MM.1S (cell line): ENCODE measurements at regions not wholly inside any gene's neighbourhood (a gene's known extent, or its start where the extent isn't known, plus 50 kb on each side); places are given as distances from the start of the nearest gene placed in this dataset.

ENCODE experiments used
- DNase-seq: peaks from one replicate; pipeline ENCODE4 v3.0.0-alpha.2; 2015
- H2AFZ ChIP-seq: fragments of 300-600 bp; sonication (generic); 2 replicates; pipeline ENCODE4 v1.6.0; 2016; ENCODE audit warnings: antibody characterized with exemption, low read length
- H3F3A ChIP-seq: fragments of 300-600 bp; sonication (generic); 2 replicates; pipeline ENCODE4 v1.6.1; 2016; ENCODE audit warnings: mild to moderate bottlenecking, antibody characterized with exemption, low read length, moderate library complexity, mixed read lengths; ENCODE audit not compliant: insufficient read depth
- H3K27ac ChIP-seq: fragments of 300-600 bp; sonication (generic); 2 replicates; pipeline ENCODE4 v1.5.1; 2016; ENCODE audit warnings: mild to moderate bottlenecking, low read length
- H3K27me3 ChIP-seq: fragments of 300-600 bp; sonication (generic); replicated peaks from 2 replicates; pipeline ENCODE4 v1.6.0; 2016; ENCODE audit warnings: low read length; ENCODE audit not compliant: insufficient read depth
- H3K36me3 ChIP-seq: fragments of 300-600 bp; sonication (generic); replicated peaks from 2 replicates; pipeline ENCODE4 v1.6.1; 2016; ENCODE audit warnings: mild to moderate bottlenecking, low read length, mixed read lengths; ENCODE audit not compliant: insufficient read depth
- H3K4me1 ChIP-seq: fragments of 300-600 bp; sonication (generic); 2 replicates; pipeline ENCODE4 v1.6.1; 2016; ENCODE audit warnings: low read length, mixed read lengths
- H3K4me2 ChIP-seq: fragments of 300-600 bp; sonication (generic); 2 replicates; pipeline ENCODE4 v1.6.0; 2016; ENCODE audit warnings: low read depth, low read length
- H3K4me3 ChIP-seq: fragments of 300-600 bp; sonication (generic); 2 replicates; pipeline ENCODE4 v1.5.1; 2016; ENCODE audit warnings: low read length, mixed read lengths
- H3K79me2 ChIP-seq: fragments of 300-600 bp; sonication (generic); 2 replicates; pipeline ENCODE4 v1.6.1; 2016; ENCODE audit warnings: mixed run types, low read length, mixed read lengths
- H3K9ac ChIP-seq: fragments of 300-600 bp; sonication (generic); 2 replicates; pipeline ENCODE4 v1.6.1; 2016; ENCODE audit warnings: low read length, mixed read lengths
- H3K9me2 ChIP-seq: fragments of 300-600 bp; sonication (generic); replicated peaks from 2 replicates; pipeline ENCODE4 v1.6.1; 2016; ENCODE audit warnings: mild to moderate bottlenecking, low read length, mixed read lengths; ENCODE audit not compliant: insufficient read depth
- H3K9me3 ChIP-seq: fragments of 300-600 bp; sonication (generic); replicated peaks from 2 replicates; pipeline ENCODE4 v1.6.1; 2016; ENCODE audit warnings: mild to moderate bottlenecking, low read length, mixed read lengths; ENCODE audit not compliant: insufficient read depth
- H4K20me1 ChIP-seq: fragments of 300-600 bp; sonication (generic); 2 replicates; pipeline ENCODE4 v1.6.1; 2016; ENCODE audit warnings: mild to moderate bottlenecking, low read length, moderate library complexity, mixed read lengths; ENCODE audit not compliant: insufficient read depth
- CTCF ChIP-seq: fragments of 300-600 bp; sonication (generic); IDR thresholded peaks from 2 replicates; pipeline ENCODE4 v1.5.1; 2016; ENCODE audit warnings: antibody characterized with exemption, low read length, mixed read lengths
- EZH2 ChIP-seq: fragments of 300-600 bp; sonication (generic); optimal IDR thresholded peaks from 2 replicates; pipeline ENCODE3; 2017; ENCODE audit warnings: low read depth, mild to moderate bottlenecking, antibody characterized with exemption, low read length, mixed read lengths
- EZH2phosphoT487 ChIP-seq: fragments of 300-600 bp; sonication (generic); IDR thresholded peaks from 2 replicates; pipeline ENCODE4 v1.6.1; 2018; ENCODE audit warnings: antibody characterized with exemption, low read length

GRCh38 chr15:61410662-61411061, 181.6 kb upstream of the RORA start:
- TF ChIP-seq EZH2phosphoT487, result no peak
- TF ChIP-seq EZH2, result no peak
- TF ChIP-seq CTCF, result no peak
- Histone ChIP-seq H3K9me3 (no peaks in the 10 kb centered on the region), H4K20me1 (no peaks in the 10 kb centered on the region), H3K27ac (no peak overlapping the region), H3K27me3 (no peaks in the 10 kb centered on the region), H3F3A (no peaks in the 10 kb centered on the region), H3K9ac (no peak overlapping the region), H3K36me3 (no peaks in the 10 kb centered on the region), H3K79me2 (no peaks in the 10 kb centered on the region), H3K4me2 (no peak overlapping the region), H3K4me3 (no peak overlapping the region), H2AFZ (no peak overlapping the region), H3K9me2 (no peaks in the 10 kb centered on the region), H3K4me1 (no peaks in the 10 kb centered on the region; the same call in 1 of the 2 replicates)
- no peak for DNase-seq

- H3K27ac ChIP-seq, result no peak overlapping the region
- no peak overlapping the region for H3K4me2 ChIP-seq
- no peak for TF ChIP-seq EZH2
- TF ChIP-seq EZH2phosphoT487, result no peak
- TF ChIP-seq CTCF, result no peak
- no peaks in the 10 kb centered on the region for H3K9me2 ChIP-seq
- no peak overlapping the region for H2AFZ ChIP-seq
- H3K27me3 ChIP-seq, result no peaks in the 10 kb centered on the region
- DNase-seq, result peak; percentile 46
- no peak overlapping the region for H3K9ac ChIP-seq
- H3K4me3 ChIP-seq, result no peak overlapping the region
- no peaks in the 10 kb centered on the region for H4K20me1 ChIP-seq
- H3K36me3 ChIP-seq, result no peaks in the 10 kb centered on the region
- no peaks in the 10 kb centered on the region for H3F3A ChIP-seq
- no peaks in the 10 kb centered on the region for H3K9me3 ChIP-seq
- H3K4me1 ChIP-seq, result no peaks in the 10 kb centered on the region
- H3K79me2 ChIP-seq, result no peaks in the 10 kb centered on the region
Measured at GRCh38 chr15:61404567-61404966, 175.5 kb upstream of the RORA start.

GRCh38 chr15:61403884-61404283, 174.8 kb upstream of the RORA start:
- H3K27ac ChIP-seq, result no peak overlapping the region
- no peaks in the 10 kb centered on the region for H3K36me3 ChIP-seq
- H3K9me3 ChIP-seq, result no peaks in the 10 kb centered on the region
- H3K9me2 ChIP-seq, result no peaks in the 10 kb centered on the region
- H3K79me2 ChIP-seq, result no peaks in the 10 kb centered on the region
- no peaks in the 10 kb centered on the region for H3K4me1 ChIP-seq
- no peak overlapping the region for H3K4me2 ChIP-seq
- no peak for DNase-seq
- no peaks in the 10 kb centered on the region for H3F3A ChIP-seq
- no peaks in the 10 kb centered on the region for H3K27me3 ChIP-seq
- H4K20me1 ChIP-seq, result no peaks in the 10 kb centered on the region
- H3K4me3 ChIP-seq, result no peak overlapping the region
- H3K9ac ChIP-seq, result no peak overlapping the region
- TF ChIP-seq EZH2phosphoT487 (no peak), EZH2 (no peak), CTCF (no peak)
- no peak overlapping the region for H2AFZ ChIP-seq
